ENCODE measurements at regions not wholly inside any gene's neighbourhood (a gene's known extent, or its start where the extent isn't known, plus 50 kb on each side); places are given as distances from the start of the nearest gene placed in this dataset.

DNA sequence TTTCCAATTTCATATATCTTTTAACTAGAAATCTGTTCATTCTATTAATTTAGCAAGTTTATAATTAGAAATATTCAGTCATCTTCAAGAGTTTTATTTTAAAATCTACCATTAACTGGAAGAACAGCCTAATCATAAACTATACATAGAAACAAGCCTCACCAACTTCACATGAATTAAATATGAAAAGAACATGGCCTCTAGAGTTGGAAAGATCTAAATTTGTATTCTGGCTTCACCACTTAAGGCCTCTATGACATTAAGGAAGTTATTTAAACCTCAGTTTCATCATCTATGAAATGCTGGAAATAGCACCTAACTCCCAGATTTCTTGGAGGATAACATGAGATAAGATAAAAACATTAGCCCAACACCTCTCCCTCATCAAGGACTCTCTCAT lies 51.4 kb upstream of the SCN7A start:
- no peak overlapping the region for H3K4me3 ChIP-seq
- TF ChIP-seq, protein P1, sequence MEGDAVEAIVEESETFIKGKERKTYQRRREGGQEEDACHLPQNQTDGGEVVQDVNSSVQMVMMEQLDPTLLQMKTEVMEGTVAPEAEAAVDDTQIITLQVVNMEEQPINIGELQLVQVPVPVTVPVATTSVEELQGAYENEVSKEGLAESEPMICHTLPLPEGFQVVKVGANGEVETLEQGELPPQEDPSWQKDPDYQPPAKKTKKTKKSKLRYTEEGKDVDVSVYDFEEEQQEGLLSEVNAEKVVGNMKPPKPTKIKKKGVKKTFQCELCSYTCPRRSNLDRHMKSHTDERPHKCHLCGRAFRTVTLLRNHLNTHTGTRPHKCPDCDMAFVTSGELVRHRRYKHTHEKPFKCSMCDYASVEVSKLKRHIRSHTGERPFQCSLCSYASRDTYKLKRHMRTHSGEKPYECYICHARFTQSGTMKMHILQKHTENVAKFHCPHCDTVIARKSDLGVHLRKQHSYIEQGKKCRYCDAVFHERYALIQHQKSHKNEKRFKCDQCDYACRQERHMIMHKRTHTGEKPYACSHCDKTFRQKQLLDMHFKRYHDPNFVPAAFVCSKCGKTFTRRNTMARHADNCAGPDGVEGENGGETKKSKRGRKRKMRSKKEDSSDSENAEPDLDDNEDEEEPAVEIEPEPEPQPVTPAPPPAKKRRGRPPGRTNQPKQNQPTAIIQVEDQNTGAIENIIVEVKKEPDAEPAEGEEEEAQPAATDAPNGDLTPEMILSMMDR (IDR thresholded peaks at IDR 0.05), result no peak
- H3K36me3 ChIP-seq (ENCODE audit: insufficient read depth in 1 of 2, low read depth in 1 of 2), result no peaks in the 10 kb centered on the region
- H3K4me1 ChIP-seq, result no peaks in the 10 kb centered on the region
- ATAC-seq, result peak in 3 of 4 donors; percentile 44 to 86 (median 75)
- H3K9me3 ChIP-seq, result no peaks in the 10 kb centered on the region
- H3K27ac ChIP-seq, result peak overlapping the region; percentile 54
- no peak for DNase-seq
- intact Hi-C loops (cut with DNase I), result no loop called here
- no peaks in the 10 kb centered on the region for H3K27me3 ChIP-seq (ENCODE audit: insufficient read depth in 3 of 3, low read length in 2 of 3)
